GM18511 (cell line): ENCODE measurements at regions not wholly inside any gene's neighbourhood (a gene's known extent, or its start where the extent isn't known, plus 50 kb on each side); places are given as distances from the start of the nearest gene placed in this dataset.

Source experiments
- ATAC-seq: cut with Tn5 transposase; IDR thresholded peaks from one replicate; pipeline ENCODE4 v1.9.1; 2021; ENCODE audit warnings: mild to moderate bottlenecking, moderate library complexity; ENCODE audit not compliant: unreplicated experiment

DNA sequence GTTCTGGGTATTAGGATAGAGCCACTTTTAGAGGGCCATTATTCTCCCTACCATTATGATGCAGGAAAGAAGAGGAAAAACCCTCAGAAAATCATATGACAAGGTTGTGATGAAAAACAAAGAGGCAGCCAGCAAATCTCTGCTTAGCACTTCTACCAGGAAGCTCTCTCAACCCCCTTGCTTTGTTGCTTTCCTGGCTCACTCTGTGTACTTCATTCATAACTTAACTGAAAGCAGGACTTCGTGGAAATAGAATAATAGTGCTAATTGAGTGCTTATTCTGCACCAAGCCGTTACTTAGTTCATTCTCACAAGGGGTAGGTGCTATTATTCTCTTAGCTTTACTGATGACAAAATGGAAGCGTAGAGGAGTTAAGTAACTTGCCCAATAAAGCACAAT lies 354.1 kb downstream of the HRH4 start:
- no peak for ATAC-seq

DNA sequence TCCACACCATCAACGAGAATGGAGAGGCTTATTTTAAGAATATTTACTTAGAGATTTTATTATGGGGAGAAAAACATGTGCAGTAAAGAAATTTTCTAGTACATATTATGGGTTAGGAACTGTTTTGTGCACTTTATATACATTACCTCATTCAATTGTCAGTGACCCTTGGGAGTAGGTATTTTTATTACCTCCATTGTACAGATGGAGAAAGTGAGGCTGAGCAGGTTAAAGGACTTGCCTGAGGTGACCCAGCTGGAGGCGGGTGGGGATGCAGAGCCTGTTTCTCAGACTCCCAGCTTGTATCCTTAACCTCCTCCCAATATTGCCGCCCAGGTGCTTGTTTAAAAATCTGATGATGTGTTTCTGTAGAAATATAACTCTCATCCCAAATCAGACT lies 356.7 kb downstream of the HRH4 start:
- no peak for ATAC-seq

DNA sequence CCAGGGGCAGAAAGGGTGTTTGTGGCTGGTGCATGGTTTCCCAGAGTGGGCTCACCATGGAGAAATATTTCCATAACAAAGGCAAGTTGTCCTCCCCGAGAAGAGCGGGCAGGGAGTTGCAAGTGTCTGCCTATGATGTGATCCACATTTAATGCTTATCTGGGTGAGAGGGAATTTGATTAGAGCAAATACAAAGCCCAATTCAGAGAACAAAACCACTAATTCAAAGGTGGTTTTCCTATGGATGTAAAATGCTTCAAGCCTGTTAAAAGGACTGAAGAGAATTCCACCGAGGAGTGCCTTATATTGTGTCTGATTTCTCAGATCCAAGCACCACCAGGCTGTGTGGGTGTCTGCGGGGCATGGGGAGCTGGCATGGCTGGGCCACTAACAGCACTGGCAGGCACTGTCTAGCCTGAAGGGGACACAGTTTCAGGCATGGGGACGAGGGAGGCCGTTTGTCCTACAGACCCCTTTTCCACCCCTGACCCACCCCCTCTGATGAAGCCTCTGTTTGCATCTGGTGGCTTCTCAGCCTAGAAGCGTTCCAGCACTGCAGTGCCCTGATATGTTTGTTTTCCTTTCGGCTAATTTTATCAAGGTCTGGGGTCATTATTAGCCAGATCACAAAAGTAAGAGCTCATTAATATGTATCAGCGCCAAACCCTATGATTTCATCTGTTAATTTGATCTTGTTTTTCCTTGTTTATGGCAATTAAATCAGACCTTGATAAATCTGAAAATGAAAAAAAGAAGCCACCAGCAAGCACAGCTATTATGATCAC lies 357.3 kb downstream of the HRH4 start:
- ATAC-seq, result no peak

DNA sequence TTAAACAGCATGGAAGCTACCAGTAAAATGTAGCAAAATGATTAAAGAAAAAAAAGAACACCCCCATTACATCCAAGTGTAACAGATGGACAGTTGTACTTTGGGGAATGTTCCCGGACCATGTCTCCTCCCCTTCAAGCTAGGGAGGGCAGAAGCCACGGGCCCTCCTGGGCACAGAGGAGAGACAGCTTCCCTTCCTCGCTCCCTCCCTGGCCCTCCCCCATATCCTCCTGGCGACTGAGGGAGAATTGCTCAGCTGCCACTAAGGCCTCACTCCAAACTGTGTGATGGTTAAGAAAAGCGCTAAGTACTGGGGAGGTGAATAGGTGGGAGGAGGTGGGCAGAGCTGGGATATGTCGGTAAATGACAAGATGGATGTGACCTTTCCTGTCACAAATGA lies 358.0 kb downstream of the HRH4 start:
- no peak for ATAC-seq

DNA sequence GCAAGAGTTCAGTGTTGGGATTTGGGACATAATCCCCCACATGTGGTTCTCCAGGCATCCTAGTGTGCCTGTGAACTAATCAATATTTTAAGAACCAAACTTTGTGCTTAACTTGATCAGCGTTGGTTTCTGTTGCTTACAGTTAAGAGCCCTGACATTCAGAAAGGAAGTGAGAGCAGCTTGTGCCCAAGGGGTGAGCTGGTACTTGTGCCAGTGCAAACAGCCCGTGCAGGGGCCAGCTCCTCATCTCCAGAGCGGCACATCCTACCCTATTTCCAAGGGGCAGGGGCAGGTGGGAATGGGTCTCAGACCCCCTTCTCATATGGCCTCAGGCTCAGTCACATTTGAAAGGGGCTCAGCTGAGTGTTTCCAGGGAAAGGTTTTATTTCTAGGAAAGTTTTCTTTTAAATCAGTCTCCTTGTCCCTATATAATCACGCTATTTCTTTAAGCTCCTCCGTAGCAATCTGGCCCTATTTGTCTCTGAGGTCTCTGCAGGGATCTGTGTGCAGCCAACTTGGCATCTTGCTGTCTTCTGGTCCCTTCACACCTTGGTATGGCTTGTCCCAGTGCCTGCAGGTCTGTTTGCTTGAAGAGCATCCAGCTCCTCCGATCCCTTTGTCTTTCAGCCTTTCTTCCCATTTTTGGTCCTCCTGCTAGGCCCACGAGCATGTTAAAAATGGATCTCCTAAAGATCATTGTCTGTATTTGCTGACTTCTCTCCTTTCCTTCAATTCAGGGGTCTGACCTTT lies 358.9 kb downstream of the HRH4 start:
- no peak for ATAC-seq

DNA sequence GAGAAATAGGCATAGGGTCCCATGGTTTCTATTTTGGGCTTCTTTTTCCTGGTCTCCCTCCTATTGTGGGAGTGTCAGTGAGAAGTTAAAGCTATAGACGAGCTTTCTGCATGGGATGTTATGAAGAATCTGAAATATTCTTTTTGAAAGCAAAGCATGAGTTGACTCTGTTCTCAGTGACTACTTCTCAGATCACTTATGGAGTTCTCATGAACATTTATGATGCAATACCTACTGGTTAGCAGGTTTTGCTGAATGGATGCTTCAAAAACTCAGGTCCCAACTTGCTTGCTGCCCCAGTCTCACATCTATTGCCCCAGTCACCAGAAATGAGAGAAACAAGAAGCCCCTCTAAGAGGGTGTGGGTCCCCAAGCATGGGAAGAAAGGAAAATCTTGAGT lies 365.0 kb downstream of the HRH4 start:
- ATAC-seq, result no peak

DNA sequence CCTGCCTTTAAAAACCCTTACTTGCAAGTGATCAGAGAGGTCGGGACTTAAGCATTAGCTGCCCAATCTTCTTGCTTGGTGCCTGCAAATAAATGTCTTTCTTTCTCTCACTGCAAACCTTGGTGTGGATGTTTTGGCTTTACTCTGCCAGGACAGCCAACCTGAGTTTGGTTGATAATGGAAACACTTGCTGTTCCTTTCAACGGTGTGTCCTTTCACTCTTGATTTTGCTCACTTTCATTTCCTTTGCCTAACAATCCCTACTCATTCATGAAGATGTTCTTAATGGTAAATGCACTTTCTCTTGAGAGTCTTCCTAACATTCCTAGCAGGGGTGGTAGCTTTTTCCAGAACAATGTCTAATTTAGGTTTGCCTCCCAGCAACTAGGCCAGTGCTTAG lies 366.2 kb downstream of the HRH4 start:
- no peak for ATAC-seq

DNA sequence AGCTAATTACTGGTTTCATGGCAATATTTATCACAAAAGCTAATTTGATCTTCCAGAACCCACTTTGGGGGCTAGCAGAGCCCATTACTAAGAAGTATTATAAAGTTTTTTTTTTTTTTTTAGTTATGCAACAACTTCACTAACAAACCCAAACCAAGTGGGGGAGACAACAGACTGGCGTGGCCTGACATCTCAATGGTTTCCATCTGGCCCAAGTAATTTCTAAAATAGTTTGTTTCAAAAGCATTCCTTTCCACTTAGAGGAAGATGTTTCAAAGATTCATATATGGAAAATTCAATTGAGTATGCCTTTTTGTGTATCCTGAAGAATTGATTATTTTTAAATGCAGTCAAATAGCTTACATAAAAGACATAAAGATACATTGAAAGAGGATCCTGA lies 367.1 kb downstream of the HRH4 start:
- no peak for ATAC-seq

DNA sequence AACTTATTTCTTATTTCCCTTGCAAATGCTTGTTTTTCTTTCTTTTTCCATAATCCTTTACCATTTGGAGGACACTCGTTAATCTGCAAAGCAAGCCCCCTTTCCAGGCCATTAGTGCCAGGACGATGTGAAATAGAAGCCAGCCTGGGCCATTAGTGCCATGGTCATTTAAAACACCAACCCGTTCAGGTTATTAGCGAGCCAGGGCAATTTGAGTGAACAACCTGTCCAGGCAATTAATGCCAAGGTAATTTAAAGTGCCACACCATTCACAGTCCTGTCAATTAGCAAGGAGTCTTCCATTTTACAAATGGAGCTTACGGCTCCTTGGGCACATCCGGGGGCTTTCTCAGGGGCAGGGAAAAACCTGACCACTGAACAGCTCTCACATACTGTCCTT lies 370.6 kb downstream of the HRH4 start:
- no peak for ATAC-seq

DNA sequence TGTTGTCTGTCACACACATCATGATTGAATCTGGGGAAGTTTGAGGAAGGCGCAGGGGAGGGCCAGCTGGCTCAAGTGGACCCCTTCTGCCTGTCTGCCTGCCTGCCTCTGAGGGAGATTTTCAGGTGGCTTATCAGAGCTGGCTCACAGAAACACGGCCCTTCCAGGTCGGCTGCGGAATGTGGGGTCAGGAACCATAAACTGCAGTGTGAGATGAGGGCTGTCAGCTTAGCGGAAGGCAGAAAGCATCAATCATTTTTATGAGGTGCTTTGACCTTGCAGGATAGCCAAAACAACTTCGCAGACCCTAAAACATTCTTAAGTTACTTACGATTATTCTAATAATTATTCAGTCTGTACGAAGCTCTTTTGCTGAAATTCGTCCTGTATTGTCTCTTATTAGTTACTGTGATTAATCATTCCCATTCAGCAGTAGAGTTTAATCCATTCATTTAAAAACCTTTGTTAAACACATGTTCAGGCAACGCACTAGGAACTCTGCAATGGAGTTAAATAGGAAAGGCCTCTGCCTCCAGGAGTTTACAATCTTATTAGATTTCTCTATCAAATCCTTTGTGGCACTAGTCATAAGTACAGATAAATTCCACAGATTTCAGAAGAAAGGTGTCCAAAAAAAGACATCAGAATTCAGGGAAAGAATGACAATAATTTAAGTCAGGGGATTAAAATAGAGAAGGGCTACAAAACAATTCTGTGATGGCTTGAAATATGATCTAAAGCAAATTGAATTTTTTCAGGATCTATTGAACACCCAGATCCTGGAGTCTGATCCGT lies 371.6 kb downstream of the HRH4 start:
- no peak for ATAC-seq

DNA sequence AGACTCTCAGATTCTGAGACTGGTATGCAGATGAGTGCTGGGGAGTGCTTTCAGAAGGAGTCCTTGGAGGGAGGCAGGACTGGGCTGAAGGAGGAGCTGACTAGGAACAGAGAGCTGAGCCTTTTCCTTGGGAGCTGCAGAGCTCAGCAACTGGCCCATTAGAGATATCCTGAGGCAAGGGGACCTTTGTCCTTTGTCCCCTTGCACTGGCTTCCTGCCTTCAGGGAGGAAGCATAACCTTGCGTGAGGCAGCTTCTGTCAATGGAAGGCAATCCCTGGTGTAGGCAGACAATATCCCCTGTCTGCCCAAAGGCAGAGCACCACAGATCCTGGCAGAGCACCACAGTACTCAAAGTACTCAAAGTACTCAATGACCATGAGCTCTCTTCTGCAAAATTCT lies 375.3 kb downstream of the HRH4 start:
- no peak for ATAC-seq

DNA sequence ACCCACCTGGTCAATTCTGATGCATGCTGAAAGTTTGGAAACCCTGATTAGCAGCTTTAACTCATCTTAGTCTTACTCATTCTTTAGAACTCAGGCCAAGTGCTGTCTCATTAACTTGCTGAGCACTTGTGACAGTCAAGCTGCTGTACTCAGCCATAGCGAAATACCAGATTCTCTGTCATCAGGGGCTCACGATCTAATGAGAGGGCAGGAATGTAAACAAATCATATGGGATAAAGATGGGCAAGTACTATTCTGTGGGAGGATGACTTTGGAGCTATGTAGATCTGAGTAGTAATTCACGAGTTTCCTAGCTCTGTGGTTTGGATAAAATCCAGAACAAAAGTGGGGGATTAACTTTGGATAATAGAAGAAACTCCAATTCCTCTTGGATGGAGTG lies 376.6 kb downstream of the HRH4 start:
- no peak for ATAC-seq

DNA sequence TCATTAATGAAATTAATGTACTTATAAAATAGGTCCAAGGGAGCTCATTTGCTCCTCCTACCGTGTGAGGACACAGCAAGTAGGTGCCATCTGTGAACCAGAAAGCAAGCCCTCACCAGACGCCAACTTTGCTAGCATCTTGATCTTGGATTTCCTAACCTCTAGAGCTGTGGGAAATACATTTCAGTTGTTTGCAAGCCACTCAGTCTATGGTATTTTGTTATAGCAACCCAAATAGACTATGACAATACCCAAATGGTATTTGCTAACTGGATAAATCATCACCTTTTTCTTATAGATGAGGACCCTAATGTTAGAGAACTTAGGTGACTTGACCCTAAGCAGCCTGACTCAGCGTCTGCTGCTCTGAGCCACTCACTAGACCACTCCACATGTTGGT lies 379.6 kb downstream of the HRH4 start:
- no peak for ATAC-seq

DNA sequence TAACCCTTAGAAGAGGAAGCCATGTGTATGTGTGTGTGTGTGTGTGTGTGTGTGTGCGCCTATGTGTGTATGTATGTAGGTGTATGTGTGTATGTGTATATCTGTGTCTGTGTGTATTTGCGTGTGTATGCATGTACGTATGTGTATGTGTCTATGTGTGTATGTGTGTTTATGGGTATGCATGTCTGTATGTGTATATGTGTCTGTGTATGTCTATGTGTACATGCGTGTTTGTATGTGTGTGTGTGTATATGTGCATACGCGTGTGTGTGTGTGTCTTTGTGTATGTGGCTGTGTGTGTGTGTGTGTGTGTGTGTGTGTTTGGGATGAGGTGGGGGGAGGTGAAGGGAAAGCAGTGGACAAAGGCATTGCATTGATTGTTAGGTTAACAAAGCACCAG lies 380.2 kb downstream of the HRH4 start:
- ATAC-seq, result no peak

DNA sequence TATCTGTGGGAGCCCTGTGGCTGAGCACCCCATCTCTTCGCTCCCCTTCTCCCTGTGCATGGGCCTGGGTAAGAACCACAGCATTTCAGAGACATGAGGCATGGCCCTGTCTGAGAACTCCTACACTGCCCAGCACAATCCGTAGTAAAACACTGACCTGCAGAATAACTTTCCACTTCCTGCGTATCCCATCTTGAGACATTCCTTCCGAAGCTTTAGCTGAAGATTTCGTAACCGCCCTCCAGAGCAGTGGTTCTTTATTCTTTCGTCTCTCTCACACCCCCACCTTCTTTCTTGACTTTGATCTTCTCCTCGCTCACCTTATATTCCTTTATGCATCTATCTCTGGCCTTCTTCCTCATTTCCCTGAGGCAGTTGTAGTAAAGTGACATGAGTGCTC lies 381.1 kb downstream of the HRH4 start:
- no peak for ATAC-seq

DNA sequence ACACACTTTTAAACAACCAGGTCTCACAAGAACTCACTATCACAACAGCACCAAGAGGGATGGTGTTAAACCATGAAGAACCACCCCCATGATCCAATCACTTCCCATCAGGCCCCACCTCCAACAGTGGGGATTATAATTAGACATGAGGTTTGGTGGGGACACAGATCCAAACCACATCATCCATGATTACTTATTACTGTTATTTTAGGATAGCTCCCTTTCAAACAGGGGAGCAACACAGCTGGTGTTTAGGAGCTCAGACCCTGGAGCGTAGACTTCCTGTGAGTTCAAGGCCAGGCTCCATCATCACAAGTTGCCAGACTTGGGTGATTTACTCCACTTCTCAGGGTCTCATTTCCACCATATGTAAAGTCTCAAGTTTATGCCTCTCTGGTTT lies 382.7 kb downstream of the HRH4 start:
- no peak for ATAC-seq

DNA sequence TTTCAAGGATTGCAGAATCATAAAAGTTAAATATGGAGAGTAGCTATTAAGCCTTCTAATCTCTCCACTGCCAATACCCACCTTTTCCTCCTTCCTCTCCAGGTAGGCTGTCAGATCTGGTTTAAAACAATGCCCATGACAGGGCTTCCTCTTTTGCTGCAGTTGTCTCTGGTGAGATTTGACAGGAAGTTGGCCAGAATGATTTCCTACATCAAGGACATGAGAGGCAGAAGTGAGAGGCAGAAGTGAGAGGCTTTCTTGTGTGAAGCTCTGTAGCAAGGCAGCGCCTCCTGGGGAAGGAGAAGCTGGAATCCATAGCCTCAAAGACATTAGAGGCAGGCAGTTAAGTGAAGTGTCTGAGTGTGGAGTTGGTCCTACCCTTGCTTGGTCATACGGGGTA lies 385.7 kb downstream of the HRH4 start:
- ATAC-seq, result no peak

DNA sequence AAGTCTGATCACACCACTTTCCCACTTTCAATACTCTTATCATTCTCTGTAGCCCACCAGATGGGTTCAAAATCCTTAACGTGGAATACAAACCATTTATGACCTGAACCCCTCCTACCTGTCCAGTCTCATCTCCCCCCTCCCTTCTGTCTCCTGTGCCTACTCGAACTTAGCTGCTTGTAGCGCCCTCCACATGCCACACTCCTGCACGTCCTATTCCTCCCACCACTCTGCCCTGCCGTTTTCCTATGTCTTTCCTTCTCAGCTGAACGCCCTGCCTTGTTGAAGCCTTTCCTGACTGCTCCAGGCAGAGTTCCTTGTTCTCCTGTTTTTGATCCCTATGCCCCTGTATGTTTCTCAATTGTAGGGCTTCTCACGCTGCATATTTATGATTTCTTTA lies 390.1 kb downstream of the HRH4 start:
- no peak for ATAC-seq

DNA sequence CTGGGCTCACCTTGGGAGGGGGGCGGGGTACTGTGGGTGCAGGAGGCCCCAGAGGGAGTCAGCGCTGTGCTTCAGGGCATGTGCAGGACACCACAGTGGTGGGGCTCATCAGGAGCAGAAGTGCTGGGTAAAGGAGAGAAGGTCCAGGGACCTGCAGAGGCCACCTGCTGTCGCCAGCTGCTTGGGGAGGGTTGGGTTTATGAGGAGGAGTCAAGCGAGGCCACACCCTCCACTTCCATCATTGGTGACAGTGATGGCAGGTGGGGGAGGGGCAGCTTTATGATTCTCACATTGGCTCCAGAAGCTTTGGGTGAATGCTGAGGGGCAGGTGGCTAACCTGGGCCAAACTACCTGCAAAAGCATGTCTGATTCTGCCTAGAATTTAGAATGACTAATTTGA lies 392.6 kb downstream of the HRH4 start:
- no peak for ATAC-seq

DNA sequence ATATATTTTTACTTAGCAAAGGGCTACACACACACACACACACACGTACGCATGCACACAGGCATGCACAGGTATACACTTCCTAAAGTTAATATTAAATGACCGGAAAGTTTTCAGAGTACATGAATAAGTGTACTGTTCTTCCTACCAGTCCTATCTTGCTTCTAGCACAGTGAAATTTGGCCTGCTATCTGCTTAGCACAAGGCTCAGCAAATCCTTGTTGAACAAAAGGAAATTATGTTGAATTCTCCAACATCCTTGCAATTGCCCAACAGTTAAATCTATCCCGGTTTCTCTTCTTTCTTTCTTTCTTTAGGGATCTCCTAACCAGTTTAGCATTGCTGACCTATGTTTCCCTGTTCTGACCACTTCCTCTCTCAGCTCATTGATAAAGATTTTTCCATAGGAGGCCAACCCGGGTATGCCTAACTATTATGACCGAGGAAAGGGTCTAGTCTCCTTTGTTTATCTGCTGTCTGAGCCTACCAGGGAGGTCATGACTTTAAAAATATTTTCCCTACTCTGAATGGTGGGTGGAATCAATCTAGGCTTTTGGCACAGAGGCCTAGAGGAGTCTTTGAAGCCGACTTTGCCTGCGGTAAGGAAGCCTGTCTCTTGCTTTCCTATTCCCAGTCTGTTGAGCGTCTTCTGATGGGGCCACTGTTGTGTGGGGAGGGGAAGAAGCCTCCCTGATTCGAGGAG lies 400.7 kb downstream of the HRH4 start:
- ATAC-seq, result no peak

DNA sequence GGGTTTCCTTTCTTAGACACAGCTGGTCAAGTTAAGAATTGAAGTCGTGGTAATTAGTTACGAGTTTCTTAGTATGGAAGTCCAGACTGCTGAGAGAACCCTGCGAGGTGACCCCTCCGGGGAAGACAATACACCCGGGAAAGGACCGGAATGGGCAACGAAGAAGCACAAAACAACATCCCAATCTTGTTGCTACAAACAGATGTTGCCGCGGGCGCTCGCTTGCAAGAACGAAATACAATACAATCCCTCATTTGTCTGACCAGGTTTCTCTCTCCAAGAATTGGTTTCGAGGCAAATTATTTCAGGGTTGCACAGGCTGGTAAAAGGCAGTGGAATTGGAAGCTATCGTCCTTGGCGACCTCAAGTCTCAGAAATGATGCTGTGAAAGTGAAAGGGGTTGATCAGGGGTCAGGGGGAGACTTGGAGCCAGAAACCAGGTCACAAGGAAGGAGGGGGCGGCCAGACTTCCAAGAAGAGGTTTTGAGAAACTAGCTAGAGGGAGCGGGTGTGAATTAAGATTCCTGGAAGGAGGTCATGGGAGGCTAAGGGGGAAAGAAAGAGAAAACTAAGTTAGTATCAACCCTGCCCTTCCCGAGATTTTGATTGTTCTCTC lies 401.9 kb downstream of the HRH4 start:
- no peak for ATAC-seq
